IPS-20b (cell line): ENCODE measurements at regions not wholly inside any gene's neighbourhood (a gene's known extent, or its start where the extent isn't known, plus 50 kb on each side); places are given as distances from the start of the nearest gene placed in this dataset.
"Not testable (repeated sequence)": the region's sequence is repeated elsewhere in the genome, so short reads cannot be mapped to it uniquely, and the experiment has no call there.

Experiments
- H3K27ac ChIP-seq: one replicate; pipeline ENCODE4 v1.5.1; 2013; ENCODE audit warnings: low read length
- H3K27me3 ChIP-seq: 2 replicates; pipeline ENCODE4 v1.6.1; 2013; ENCODE audit warnings: mild to moderate bottlenecking, low read length, inconsistent platforms; ENCODE audit not compliant: insufficient read depth
- H3K36me3 ChIP-seq: 2 replicates; pipeline ENCODE4 v1.6.1; 2013; ENCODE audit warnings: low read depth, mild to moderate bottlenecking, inconsistent platforms, low read length, moderate library complexity; ENCODE audit not compliant: insufficient read depth
- H3K4me1 ChIP-seq: 2 replicates; pipeline ENCODE4 v1.6.1; 2013; ENCODE audit warnings: mild to moderate bottlenecking, control low read depth, inconsistent platforms, low read length, moderate library complexity; ENCODE audit not compliant: insufficient read depth
- H3K4me3 ChIP-seq: 2 replicates; pipeline ENCODE4 v1.5.1; 2013; ENCODE audit warnings: mild to moderate bottlenecking, low read length, inconsistent platforms
- H3K9ac ChIP-seq: 2 replicates; pipeline ENCODE4 v1.6.1; 2013; ENCODE audit warnings: low read depth, mild to moderate bottlenecking, inconsistent platforms, low read length, moderate library complexity
- H3K9me3 ChIP-seq: 2 replicates; pipeline ENCODE4 v1.6.1; 2013; ENCODE audit warnings: mild to moderate bottlenecking, low read depth, low read length, inconsistent platforms; ENCODE audit not compliant: insufficient read depth

DNA sequence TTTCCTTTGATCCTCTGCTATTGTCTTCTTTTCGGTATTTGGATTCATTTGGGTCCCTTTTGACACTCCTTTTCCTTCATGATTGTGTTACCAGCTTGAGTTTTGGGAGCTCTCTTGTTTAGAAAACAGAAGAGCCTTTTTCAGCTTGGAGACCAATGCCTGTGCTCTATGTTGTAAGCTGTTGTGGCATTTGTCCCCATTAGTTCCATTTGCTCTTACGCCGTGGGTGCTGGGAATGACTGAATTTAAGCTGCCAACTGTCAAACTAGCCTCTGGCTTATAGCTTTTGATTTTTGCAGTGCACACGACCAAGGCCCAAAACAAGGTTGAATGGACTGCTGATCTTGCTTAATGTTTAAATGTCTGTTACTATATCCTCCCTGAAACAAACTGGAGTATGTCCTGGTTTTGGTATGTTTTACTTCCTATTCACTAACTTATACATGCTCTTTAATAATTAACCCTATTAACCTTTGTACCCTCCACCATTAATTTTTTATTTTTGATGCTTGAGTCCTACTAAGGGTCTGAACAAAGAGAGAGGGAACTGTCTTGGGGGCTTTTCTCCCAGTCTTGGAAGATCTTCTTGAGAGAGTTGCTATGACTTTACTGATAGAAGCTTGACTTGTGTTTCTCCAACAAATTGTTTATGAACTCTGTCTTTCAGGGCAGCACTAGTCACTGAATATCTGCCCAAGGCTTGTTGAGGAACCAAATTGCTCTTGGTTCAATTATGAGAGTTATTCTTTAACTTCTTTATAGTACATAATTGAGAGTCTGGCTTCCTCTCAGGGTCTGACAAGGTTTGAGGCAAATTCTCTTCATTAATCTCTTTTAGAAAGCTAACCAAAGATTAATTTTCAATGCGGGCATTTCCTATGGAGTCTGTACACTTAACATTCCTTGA is 100.3 kb upstream of the SIRPG start:
- Histone ChIP-seq H3K4me1 (no peaks in the 10 kb centered on the region; the same call in 1 of the 2 replicates), H3K27ac (no peak overlapping the region), H3K9ac (no peak overlapping the region), H3K27me3 (no peaks in the 10 kb centered on the region), H3K36me3 (no peaks in the 10 kb centered on the region), H3K9me3 (no peaks in the 10 kb centered on the region), H3K4me3 (no peak overlapping the region)

DNA sequence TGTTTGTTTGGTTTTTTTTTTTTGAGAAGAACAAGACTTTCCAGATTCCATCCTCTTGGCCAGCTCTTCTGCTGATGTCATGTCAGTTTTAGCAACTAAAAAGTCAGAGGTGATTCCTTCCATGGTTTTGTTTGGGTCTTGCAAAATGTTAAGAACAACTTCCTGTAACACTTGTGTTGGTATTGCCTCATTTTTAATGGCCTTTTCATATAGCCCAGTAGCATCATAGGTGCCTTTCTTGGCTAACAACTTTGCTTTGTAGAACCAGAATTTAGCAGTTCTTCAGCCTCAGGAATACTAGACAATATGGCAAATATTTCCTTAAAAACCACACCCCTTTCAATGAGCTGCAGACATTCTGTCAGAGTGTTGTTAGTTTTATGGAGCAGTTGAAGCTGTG is 99.5 kb upstream of the SIRPG start:
- H3K27ac ChIP-seq, result no peak overlapping the region
- no peak overlapping the region for H3K4me3 ChIP-seq

DNA sequence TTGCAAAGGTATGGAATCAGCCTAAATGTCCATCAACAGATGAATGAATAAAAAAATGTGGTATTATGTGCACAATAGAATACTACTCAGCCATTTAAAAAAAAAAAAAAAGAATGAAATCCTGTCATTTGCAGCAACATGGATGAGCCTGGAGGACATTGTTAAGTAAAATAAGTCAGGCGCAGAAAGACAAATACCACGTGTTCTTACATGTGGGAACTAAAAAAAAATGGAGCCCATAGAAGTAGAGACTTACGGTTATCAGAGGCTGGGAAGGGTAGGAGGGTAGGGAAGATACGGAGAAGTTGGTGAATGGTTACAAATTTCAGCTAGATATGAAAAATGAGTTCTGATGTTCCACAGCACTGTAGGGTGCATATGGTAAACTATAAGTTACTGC is 97.2 kb upstream of the SIRPG start:
- H3K4me1 ChIP-seq, result no peaks in the 10 kb centered on the region; the same call in 1 of the 2 replicates
- H3K36me3 ChIP-seq, result no peaks in the 10 kb centered on the region
- no peaks in the 10 kb centered on the region for H3K27me3 ChIP-seq
- H3K9me3 ChIP-seq, result no peaks in the 10 kb centered on the region
- no peak overlapping the region for H3K27ac ChIP-seq
- no peak overlapping the region for H3K4me3 ChIP-seq
- no peak overlapping the region for H3K9ac ChIP-seq

More for the DNA sequence above, 99.5 kb upstream of the SIRPG start:
- Histone ChIP-seq H3K9ac (no peak overlapping the region), H3K4me1 (no peaks in the 10 kb centered on the region; the same call in 1 of the 2 replicates), H3K27me3 (no peaks in the 10 kb centered on the region), H3K36me3 (no peaks in the 10 kb centered on the region), H3K9me3 (no peaks in the 10 kb centered on the region)

DNA sequence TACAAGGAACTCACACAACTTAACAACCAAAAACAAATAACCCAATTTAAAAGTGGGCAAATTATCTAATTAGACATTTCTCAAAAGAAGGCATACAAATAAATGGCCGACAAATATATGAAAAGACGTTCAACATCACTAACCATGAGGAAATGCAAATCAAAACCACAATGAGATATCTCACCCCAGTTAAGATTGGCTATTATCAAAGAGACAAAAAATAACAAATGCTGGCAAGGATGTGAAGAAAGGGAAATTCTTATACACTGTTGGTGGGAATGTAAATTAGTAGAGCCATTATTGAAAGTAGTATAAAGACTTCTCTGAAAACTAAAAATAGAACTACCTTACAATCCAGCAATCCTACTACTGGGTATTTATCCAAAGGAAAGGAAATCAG is 96.7 kb upstream of the SIRPG start:
- H3K27ac ChIP-seq, result no peak overlapping the region
- H3K9me3 ChIP-seq, result no peaks in the 10 kb centered on the region
- no peaks in the 10 kb centered on the region; the same call in 1 of the 2 replicates for H3K4me1 ChIP-seq
- no peaks in the 10 kb centered on the region for H3K36me3 ChIP-seq
- H3K27me3 ChIP-seq, result no peaks in the 10 kb centered on the region
- no peak overlapping the region for H3K9ac ChIP-seq
- no peak overlapping the region for H3K4me3 ChIP-seq

DNA sequence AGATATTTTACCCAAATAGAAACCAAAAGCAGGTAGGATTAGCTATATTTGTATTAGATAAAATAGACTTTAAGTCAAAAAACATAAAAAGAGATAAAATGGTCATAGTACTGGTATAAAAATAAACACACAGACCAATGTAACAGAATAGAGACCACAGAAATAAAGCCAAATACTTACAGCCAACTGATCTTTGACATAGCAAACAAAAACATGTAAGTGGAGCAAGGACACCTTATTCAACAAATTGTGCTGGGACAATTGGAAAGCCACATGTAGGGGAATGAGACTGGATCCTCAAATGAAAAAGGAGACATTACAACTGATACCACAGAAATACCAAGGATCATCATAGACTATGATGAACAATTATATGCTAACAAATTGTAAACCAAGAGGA is 94.5 kb upstream of the SIRPG start:
- Histone ChIP-seq H3K9ac (no peak overlapping the region), H3K4me1 (no peaks in the 10 kb centered on the region; the same call in 1 of the 2 replicates), H3K36me3 (no peaks in the 10 kb centered on the region), H3K4me3 (no peak overlapping the region), H3K27ac (no peak overlapping the region), H3K27me3 (no peaks in the 10 kb centered on the region), H3K9me3 (no peaks in the 10 kb centered on the region)

DNA sequence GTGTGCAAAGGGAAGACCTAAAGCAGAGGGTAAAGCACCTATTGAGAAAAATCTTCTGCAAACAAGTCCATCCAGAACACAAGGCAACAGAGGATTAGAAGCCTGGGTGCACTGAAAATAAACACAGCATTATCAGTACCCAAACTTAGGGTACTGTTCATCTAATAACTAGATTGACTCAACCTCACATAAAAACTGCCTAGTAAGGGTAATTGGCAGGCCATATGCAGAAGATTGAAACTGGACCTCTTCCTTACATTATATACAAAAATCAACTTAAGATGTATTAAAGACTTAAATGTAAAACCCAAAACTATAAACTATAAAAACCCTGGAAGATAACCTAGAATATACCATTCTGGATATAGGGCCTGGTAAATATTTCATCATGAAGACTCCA is 91.2 kb upstream of the SIRPG start:
- no peaks in the 10 kb centered on the region for H3K36me3 ChIP-seq
- no peaks in the 10 kb centered on the region for H3K27me3 ChIP-seq
- no peaks in the 10 kb centered on the region for H3K9me3 ChIP-seq
- no peak overlapping the region for H3K27ac ChIP-seq
- no peak overlapping the region for H3K9ac ChIP-seq
- H3K4me1 ChIP-seq, result no peaks in the 10 kb centered on the region
- H3K4me3 ChIP-seq, result no peak overlapping the region

DNA sequence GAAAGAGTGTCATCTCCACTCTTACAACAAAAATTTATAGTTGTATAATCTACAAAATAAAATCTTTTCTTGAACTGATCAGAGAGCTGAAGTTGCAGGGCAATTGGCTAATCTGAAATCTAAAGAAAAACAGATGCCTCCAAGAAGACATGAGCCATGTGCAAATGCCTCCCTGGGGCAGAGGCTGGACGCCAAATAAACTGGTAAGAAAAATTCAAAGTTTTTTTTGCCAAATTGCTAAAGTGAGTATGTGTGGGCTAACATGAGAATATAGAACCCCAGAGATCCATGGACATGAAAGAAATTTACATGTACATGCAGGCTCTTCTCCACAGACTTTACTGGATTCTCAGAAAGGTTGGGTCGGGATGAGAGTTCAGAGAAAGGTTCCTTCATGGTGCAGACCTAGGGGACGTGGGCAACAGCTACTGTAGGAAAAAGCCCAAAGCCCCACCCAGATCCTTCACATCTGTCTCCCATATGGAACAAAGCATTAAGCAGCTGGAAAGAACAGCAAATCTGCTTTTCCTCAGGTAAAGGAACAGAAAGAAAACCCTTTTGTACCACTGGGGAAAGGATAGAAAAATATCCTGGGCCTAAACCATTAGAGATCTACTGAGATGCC is 90.5 kb upstream of the SIRPG start:
- H3K4me1 ChIP-seq, result no peaks in the 10 kb centered on the region
- no peak overlapping the region for H3K4me3 ChIP-seq
- no peaks in the 10 kb centered on the region for H3K27me3 ChIP-seq
- H3K36me3 ChIP-seq, result no peaks in the 10 kb centered on the region
- H3K9me3 ChIP-seq, result no peaks in the 10 kb centered on the region
- H3K27ac ChIP-seq, result no peak overlapping the region
- no peak overlapping the region for H3K9ac ChIP-seq

DNA sequence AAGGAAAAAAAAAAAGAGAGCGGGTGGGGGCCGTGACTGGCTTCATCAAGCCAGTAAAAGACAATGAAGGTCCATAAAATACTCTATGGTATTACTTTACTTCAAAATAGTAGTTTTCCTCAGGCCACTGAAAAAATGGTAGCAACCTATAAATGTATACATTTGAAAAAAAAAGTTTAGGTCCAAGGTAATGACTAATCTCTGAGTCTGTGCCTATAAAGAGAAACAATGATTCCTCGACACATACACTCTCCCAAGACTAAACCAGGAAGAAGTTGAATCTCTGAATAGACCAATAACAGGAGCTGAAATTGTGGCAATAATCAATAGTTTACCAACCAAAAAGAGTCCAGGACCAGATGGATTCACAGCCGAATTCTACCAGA is 84.5 kb upstream of the SIRPG start:
- not testable (repeated sequence) for H3K4me1 ChIP-seq, H3K27me3 ChIP-seq, H3K4me3 ChIP-seq, H3K9ac ChIP-seq, H3K9me3 ChIP-seq, H3K36me3 ChIP-seq, H3K27ac ChIP-seq

DNA sequence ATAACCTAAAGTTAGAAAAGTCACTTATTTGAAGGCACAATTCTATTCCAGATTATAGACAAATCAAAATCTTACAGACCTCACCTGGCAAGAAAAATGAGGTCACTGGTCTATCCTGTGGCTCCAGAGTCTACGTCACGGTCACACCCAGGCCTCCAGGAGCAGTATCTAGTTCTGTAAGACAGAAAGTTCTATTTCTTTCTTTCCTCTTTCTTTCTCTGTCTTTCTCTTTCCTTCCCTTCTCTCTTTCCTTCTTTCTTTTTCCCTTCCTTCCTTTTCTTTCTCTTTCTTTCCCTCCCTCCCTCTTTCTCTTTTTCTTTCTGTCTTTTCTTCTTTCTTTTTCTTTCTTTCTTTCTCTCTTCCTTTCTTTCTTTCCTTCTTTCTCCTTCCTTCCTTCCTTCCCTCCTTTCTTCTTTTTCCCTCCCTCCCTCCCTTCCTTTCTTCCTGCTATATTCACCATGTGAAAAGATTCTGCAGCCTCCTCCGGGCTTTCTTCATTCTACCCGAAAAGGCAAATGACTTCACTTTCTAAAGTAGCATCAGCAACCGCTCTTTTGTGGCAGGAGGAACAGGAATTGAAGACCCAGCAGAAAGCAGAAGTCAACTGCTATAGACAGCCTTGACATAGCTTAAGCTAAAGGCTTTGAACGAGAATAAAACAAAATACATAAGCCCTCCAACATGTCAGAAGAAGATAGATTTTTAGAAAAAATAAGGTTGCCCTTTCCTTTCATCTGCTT is 83.9 kb upstream of the SIRPG start:
- H3K27ac ChIP-seq, result no peak overlapping the region
- no peak overlapping the region for H3K9ac ChIP-seq
- H3K27me3 ChIP-seq, result no peaks in the 10 kb centered on the region
- H3K36me3 ChIP-seq, result no peaks in the 10 kb centered on the region
- peaks cover 7% of the 10 kb centered on the region; the same call in 1 of the 2 replicates for H3K4me1 ChIP-seq
- no peaks in the 10 kb centered on the region for H3K9me3 ChIP-seq
- no peak overlapping the region for H3K4me3 ChIP-seq

DNA sequence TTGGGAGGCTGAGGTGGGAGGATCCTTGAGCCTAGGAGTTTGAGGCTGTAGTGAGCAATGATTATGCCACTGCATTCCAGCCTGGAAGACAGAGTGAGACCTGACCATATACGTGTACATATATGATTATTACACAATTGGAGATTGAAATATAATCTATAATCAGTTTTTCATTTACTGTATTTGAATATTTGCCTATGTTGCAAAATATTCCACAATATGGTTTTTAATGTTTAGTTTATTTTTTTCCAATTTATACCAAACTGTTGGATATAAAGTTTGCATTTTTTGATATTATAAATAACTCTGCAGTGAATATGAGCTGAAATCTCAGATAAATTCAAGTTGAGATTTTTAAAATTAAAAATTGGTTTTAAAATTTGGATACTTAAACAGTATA is 79.6 kb upstream of the SIRPG start:
- Histone ChIP-seq H3K36me3 (no peaks in the 10 kb centered on the region), H3K4me3 (no peak overlapping the region), H3K27ac (no peak overlapping the region), H3K9ac (no peak overlapping the region), H3K9me3 (no peaks in the 10 kb centered on the region), H3K4me1 (peaks cover 7% of the 10 kb centered on the region; the same call in 1 of the 2 replicates), H3K27me3 (no peaks in the 10 kb centered on the region)

DNA sequence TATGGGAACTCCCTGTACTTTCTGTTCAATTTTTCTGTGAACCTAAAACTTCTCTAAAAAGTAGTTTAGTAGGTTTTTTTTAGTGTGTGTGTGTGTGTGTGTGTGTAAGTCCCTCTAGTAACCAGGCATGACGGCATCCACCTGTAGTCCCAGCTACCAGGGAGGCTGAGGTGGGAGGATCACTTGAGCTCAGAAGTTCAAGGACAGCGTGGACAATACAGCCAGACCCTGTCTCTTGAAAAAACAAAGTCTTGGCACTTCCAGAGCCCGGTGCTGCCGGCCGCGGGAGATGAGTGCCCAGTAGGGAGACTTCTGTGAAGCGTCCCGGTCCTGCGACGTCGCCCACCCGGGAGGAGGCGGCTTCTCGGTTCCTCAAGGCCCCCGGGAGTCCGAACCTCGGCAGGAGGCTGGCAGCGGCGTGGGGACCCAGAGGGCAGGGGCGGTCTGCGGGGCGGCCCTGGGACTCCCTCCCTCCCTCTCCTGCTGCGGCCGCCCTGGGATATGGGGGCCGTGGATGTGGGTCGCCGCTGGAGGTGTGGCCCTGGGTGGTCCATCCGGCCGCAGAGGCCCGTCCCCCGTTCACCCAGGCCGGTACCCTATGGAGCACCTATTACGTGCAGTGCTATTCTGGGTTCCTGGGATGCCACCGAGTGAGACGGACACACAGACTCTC is 78.0 kb upstream of the SIRPG start:
- Histone ChIP-seq H3K9me3 (no peaks in the 10 kb centered on the region), H3K36me3 (no peaks in the 10 kb centered on the region), H3K27me3 (no peaks in the 10 kb centered on the region), H3K4me1 (peaks cover 7% of the 10 kb centered on the region; the same call in 1 of the 2 replicates), H3K9ac (no peak overlapping the region), H3K4me3 (no peak overlapping the region), H3K27ac (no peak overlapping the region)
